A673 (cell line): ENCODE measurements at regions not wholly inside any gene's neighbourhood (a gene's known extent, or its start where the extent isn't known, plus 50 kb on each side); places are given as distances from the start of the nearest gene placed in this dataset.

ENCODE experiments used
- BruUV-seq: library from RNA; stranded (reverse); fragments of 400-500 nt; replicated peaks from 2 replicates; lab custom pipeline; 2021; lab: Mats Ljungman, UMichigan
- CTCF ChIA-PET: fragments of 300-600 bp; sonication (Branson Sonifier 250); formaldehyde crosslinking; loops from one replicate; lab custom pipeline; 2022; ENCODE audit warnings: antibody characterized with exemption; lab: Charles Lee
- POLR2A ChIA-PET: fragments of 300-600 bp; sonication (Branson Sonifier 250); formaldehyde crosslinking; loops from one replicate; lab custom pipeline; 2022; ENCODE audit warnings: antibody characterized with exemption; ENCODE audit not compliant: low non-redundant PET; lab: Charles Lee
- DNase-seq: peaks from one replicate; pipeline ENCODE4 v3.0.0-alpha.2; 2015; ENCODE audit warnings: low spot score
- H3K27ac ChIP-seq: fragments of 200-600 bp; sonication (generic); 2 replicates; pipeline ENCODE4 v1.5.1; 2016; ENCODE audit warnings: mixed run types, low read depth, mild to moderate bottlenecking, mixed read lengths, antibody characterized with exemption, low read length; ENCODE audit not compliant: poor library complexity, severe bottlenecking
- H3K27me3 ChIP-seq: fragments of 200-600 bp; sonication (generic); replicated peaks from 2 replicates; pipeline ENCODE4 v1.6.1; 2017; ENCODE audit warnings: mixed run types, low read depth, mild to moderate bottlenecking, mixed read lengths, antibody characterized with exemption, low read length; ENCODE audit not compliant: insufficient read depth, poor library complexity
- H3K36me3 ChIP-seq: fragments of 200-600 bp; sonication (generic); 2 replicates; pipeline ENCODE4 v1.6.1; 2016; ENCODE audit warnings: mixed run types, mild to moderate bottlenecking, mixed read lengths, antibody characterized with exemption, low read length; ENCODE audit not compliant: insufficient read depth, poor library complexity, severe bottlenecking
- H3K4me1 ChIP-seq: fragments of 200-600 bp; sonication (generic); 2 replicates; pipeline ENCODE4 v1.6.1; 2017; ENCODE audit warnings: mixed run types, mild to moderate bottlenecking, mixed read lengths, antibody characterized with exemption, low read length; ENCODE audit not compliant: insufficient read depth, poor library complexity, severe bottlenecking
- H3K4me3 ChIP-seq: fragments of 200-600 bp; sonication (generic); 2 replicates; pipeline ENCODE4 v1.5.1; 2016; ENCODE audit warnings: low read depth, mixed run types, mild to moderate bottlenecking, mixed read lengths, low read length; ENCODE audit not compliant: poor library complexity, severe bottlenecking
- H3K9me3 ChIP-seq: fragments of 200-600 bp; sonication (generic); 2 replicates; pipeline ENCODE4 v1.6.1; 2016; ENCODE audit warnings: mixed run types, low read depth, mild to moderate bottlenecking, mixed read lengths, antibody characterized with exemption, low read length; ENCODE audit not compliant: poor library complexity, severe bottlenecking
- EZH2 ChIP-seq: fragments of 200-600 bp; sonication (generic); IDR thresholded peaks from 2 replicates; pipeline ENCODE4 v1.6.1; 2017; ENCODE audit warnings: borderline replicate concordance, low read depth, mild to moderate bottlenecking, mixed read lengths, antibody characterized with exemption, low read length; ENCODE audit not compliant: poor library complexity, severe bottlenecking
- intact Hi-C: fragments of 100-400 bp; cut with micrococcal nuclease; formaldehyde crosslinking; loops from one replicate; pipeline ENCODE4 v1.10.0; 2022; ENCODE audit not compliant: unreplicated experiment
- TF ChIP-seq, protein P1 (sequence below): fragments of 300-800, 200-600 bp; sonication (generic); conservative IDR thresholded peaks from 2 replicates; pipeline ENCODE4 v1.5.1; 2017; ENCODE audit warnings: low read depth, mild to moderate bottlenecking, antibody characterized with exemption, low read length, moderate library complexity, mixed read lengths

DNA sequence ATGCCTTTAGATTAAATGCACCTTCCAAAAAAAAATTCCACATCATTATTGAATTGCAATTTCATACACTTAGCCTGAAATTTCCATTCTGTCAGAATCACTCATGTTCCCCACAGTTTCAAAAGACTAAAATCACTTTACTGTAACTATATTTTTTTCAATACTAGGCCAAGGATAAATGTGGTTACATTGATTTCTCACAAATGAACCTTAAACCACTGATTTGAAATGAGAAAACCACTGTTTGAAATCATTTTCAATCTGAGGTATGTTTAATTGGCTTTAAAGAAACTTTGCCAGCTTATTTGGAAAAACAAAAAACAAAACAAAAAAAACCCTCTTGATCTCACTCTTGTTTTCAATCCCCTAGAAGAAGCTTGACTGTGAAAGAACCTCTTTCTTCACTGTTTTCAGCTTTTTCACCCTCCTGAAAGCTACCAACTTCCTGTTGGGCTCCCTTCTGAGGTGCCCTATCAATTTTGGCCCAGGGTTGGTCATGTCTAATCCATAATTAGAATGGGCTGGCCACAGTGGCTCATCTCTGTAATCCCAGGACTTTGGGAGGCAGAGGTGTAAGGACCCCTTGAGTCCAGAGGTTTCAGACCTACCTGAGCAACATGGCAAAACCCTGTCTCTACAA, 242.5 kb downstream of the ADGRG6 start:
- CTCF ChIA-PET, result no interaction called here
- TF ChIP-seq, protein P1, sequence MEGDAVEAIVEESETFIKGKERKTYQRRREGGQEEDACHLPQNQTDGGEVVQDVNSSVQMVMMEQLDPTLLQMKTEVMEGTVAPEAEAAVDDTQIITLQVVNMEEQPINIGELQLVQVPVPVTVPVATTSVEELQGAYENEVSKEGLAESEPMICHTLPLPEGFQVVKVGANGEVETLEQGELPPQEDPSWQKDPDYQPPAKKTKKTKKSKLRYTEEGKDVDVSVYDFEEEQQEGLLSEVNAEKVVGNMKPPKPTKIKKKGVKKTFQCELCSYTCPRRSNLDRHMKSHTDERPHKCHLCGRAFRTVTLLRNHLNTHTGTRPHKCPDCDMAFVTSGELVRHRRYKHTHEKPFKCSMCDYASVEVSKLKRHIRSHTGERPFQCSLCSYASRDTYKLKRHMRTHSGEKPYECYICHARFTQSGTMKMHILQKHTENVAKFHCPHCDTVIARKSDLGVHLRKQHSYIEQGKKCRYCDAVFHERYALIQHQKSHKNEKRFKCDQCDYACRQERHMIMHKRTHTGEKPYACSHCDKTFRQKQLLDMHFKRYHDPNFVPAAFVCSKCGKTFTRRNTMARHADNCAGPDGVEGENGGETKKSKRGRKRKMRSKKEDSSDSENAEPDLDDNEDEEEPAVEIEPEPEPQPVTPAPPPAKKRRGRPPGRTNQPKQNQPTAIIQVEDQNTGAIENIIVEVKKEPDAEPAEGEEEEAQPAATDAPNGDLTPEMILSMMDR, result no peak
- no peak for TF ChIP-seq EZH2
- H3K36me3 ChIP-seq, result no peaks in the 10 kb centered on the region
- intact Hi-C loops, result no loop called here
- H3K9me3 ChIP-seq, result no peaks in the 10 kb centered on the region
- POLR2A ChIA-PET, result no interaction called here
- no TSS peak for BruUV-seq
- H3K27ac ChIP-seq, result no peak overlapping the region
- no peaks in the 10 kb centered on the region for H3K4me1 ChIP-seq
- H3K4me3 ChIP-seq, result no peak overlapping the region
- DNase-seq, result no peak
- H3K27me3 ChIP-seq, result no peaks in the 10 kb centered on the region

DNA sequence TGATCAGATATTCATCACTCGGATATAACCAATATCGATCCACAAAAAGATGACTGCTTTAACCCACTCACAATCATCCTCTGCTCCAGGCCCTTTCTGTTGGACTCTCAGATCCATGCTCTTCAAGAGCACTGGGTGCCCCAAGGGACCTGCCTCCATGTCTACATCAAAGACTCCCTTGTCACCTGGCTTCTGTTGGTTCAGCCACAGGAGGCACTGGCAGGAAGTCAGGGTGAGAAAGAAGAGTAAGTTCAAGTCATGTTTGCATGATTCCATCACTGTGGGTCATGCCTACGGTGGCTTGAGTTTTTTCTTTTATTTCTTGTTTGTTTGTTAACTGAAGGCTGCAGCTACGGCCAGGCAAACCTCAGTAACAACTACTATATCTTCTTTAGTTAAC, 243.3 kb downstream of the ADGRG6 start:
- DNase-seq, result no peak
- Histone ChIP-seq H3K36me3 (no peaks in the 10 kb centered on the region), H3K4me3 (no peak overlapping the region), H3K9me3 (no peaks in the 10 kb centered on the region), H3K27ac (no peak overlapping the region), H3K27me3 (no peaks in the 10 kb centered on the region), H3K4me1 (no peaks in the 10 kb centered on the region)
- no TSS peak for BruUV-seq
- intact Hi-C loops, result no loop called here
- TF ChIP-seq EZH2, result no peak
- TF ChIP-seq, protein P1, result no peak
- ChIA-PET CTCF (no interaction called here), POLR2A (no interaction called here)

GRCh38 chr6:142548566-142548965, 246.8 kb downstream of the ADGRG6 start:
- no peaks in the 10 kb centered on the region for H3K27me3 ChIP-seq
- TF ChIP-seq, protein P1, result no peak
- TF ChIP-seq EZH2, result no peak
- POLR2A ChIA-PET, result no interaction called here
- no peak overlapping the region for H3K4me3 ChIP-seq
- H3K27ac ChIP-seq, result no peak overlapping the region
- no peak for DNase-seq
- no TSS peak for BruUV-seq
- H3K4me1 ChIP-seq, result no peaks in the 10 kb centered on the region
- no peaks in the 10 kb centered on the region for H3K9me3 ChIP-seq
- H3K36me3 ChIP-seq, result no peaks in the 10 kb centered on the region
- intact Hi-C loops, result no loop called here
- CTCF ChIA-PET, result no interaction called here
